SHP77 (cell line): ENCODE measurements at regions not wholly inside any gene's neighbourhood (a gene's known extent, or its start where the extent isn't known, plus 50 kb on each side); places are given as distances from the start of the nearest gene placed in this dataset.
A peak's percentile ranks its signal among the peaks of the same experiment; 100 is the strongest.

Source experiments
- DNase-seq, 2 experiments: peaks; one replicate each; lab custom pipeline; 2025; lab: John Stamatoyannopoulos, UW

DNA sequence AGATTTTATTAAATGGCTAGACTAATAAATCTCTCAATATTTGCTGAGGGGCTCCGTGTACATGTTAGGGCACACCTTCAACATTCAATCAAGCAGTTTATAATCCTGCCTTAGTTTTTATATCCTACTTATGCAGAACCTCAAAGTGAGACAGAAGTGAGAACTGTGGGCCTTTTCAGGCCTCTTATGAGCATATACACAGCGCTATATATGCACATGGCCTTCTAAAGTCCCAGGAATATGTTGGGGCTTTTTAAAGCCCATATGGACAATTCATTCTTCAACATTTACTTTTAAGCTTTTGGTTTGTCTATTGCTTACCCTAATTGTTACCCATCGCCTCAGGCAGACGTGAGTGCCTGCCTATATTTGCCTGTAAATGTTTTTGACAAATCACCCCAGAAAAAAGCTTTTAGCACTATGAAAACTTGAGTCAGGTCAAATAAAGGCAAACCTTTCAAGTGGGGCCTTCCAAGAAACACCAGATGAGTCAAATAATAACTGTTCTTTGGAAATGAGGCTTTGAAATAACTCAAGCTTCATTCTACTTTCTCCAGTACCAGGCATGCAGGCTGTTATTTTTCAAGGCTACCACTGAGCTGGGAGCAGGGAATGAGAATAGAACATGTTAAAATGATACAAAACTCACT, 58.2 kb downstream of the ESM1 start:
- no peak for DNase-seq

DNA sequence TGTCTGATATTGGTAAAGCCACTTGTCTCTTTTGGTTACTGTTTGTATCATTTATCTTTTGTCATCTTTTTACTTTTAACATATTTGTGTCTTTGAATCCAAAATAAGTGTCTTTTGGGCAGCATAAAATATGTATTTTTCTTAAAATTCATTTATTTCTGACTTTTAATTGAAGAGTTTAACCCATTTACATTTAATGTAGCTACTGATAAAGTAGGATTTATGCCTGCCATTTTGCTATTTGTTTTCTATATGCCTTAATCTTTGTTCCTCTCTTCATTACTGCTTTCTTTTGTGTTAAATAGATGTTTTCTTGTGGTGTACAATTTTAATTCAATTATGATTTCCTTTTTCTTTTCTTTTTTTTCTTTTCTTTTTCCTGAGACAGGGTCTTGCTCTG, 60.9 kb downstream of the ESM1 start:
- no peak for DNase-seq

DNA sequence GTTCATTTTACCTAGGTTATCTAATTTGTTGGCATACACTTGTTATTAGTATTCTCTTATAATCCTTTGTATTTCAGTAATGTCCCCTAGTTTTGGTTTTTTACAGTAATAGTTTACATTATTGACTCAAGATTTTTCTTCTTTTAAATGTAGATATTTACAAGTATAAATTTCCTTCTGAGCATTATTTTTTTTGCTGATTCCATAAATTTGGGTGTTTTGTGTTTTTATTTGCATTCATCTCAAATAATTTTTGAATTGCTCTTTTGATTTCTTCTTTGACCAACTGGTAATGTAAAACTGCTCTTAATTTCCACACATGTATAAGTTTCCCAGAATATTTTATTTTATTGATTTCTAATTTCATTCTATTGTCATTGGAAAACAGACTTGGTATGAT, 68.1 kb downstream of the ESM1 start:
- no peak for DNase-seq

DNA sequence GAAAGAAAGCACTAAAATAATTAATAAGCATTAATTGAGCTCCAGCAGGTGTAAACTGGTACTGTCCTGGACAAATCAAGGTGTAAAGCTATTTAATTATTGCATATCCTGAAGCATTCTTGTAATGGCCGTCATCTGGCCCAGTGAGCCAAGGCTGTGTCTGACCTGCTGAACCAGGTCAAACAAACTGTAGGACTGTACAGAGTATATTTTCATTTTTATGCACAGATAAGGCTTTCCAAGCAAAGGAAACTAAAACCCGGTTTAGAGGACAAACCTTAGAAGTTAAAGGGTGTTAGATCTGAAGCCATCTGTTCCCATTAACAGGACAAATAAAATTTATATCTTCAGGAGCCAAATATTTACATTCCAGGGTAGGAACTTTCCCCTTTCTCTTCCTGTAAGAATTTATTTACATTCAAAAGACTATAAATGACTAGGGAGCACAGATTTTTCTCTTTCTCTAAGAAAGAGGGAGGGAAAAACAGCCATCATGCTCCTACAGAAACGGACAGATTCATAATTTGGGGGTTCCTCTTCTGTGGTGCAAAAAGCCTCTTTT, 69.8 kb downstream of the ESM1 start:
- no peak for DNase-seq

DNA sequence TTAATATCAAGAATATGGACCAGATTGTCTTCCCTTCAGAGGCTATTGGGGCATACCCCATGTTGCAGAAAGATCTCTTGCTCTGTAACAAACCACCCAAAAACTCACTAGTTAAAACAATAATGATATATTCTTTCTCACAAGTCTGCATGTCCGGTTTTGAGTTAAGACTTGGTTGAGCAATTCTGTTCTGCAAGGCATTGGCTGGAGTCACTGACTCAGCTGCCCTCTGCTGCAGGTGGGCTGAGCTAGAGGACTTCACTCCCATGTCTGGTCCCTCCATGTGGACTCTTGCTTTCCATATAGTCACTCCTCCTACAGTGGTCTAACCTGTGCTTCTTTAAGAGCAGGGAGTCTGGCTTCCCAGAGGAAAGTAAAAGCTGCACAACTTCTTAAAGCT, 73.4 kb downstream of the ESM1 start:
- DNase-seq = no peak

DNA sequence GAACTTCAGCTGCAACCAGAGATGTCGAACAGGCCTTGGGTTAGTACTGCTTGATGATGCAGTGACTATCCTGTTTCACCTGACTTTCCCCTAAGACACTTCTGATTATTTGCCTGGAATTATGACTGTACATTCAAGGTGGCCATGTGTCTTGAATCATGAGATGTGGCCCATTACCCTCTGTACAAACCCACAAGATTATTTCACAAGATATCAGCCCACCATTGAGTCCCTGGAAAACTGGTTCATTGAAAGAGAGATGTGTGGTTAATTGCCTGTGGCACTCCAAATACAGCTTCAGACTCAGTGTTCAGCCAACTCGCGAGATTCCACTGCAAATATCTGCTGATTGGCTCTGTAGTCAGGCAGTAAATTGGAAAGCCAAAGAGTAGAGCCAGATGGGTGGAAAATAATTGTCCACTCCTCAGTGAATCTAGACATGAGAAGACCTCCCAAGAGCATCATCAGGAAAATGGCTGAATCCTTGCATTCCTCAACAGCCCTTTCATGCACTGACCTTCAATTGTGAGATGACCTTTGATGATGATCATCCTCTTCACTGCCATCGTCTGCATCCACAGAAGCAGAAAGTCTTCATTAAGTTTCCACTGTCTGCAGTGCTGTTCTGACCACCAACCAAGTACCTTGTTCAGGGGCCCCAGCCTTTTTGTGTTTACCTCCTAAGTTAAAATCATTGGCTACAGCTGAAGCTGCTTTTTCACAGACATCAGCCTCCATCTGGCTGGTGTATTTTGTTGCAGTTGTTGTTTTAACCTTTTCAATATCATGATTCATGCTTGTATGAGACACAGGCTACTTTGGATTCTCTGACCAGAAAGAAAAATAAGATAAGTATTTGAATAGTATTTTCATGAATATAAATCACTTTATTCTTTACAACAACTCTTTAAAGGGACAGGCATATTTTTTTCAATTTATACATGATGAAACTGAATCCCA, 75.2 kb downstream of the ESM1 start:
- DNase-seq = no peak

DNA sequence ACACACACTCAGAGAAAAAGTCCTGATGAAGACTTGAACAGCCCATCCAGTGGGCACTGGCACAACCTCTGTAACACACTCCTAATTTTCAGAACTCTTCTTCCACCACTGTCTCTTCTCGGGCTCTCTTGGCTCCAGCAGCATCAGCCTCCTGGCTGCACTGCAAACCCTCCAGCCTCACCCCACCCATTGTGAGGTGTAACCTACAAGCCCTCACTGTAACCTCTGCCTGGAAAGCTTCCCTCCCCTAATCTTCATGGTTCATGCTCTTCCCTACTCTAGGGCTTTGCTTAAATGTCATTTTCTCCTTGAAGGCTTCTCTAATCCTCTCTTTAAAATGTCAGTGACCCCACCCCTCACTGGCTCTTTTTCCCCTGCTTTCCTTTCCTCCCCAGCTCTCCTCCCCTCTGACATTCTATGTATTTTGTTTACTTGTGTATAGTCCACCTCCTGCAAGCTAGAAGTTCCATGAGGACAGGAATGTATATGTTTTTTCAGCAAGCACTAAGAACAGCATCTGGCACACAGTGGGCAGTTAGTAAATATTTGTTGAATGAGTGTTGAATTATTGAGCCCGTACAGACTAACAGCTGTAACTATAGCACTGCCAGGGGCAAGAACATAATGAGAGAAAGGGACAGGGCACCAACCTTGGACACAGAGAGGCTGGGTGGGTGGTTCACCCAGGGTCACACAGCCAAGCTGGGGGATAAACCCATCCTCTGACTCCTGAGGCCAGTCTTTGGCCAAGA, 76.4 kb downstream of the ESM1 start:
- no peak for DNase-seq

DNA sequence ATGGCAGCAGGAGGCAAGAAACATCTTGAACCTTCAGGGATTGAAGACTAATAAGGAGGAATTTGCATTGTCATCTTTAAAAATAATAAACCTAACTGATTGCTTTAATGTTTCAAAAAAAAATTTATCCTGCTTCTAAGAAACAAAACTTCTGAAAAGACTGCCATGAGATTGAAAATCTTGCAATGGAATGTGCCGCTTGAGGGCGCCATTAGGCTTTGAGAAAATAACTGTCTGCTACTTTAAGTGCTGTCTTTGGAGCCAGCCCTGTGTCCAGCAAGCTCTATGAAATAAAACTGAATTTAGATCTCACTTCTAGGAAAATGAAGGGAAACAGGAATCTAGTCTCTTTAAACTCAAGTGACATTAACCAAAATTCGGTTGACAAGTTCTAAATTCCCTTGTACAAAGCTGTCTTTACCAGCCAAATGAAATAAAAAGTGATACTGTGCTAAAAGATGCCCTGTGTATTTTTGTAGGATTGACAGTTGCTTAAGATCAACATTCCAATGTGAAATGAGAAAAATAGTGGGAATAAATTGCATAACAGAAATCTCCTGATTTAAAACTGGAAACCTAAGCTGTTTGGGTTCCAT, 79.4 kb downstream of the ESM1 start:
- DNase-seq = peak; percentile 24 to 38

DNA sequence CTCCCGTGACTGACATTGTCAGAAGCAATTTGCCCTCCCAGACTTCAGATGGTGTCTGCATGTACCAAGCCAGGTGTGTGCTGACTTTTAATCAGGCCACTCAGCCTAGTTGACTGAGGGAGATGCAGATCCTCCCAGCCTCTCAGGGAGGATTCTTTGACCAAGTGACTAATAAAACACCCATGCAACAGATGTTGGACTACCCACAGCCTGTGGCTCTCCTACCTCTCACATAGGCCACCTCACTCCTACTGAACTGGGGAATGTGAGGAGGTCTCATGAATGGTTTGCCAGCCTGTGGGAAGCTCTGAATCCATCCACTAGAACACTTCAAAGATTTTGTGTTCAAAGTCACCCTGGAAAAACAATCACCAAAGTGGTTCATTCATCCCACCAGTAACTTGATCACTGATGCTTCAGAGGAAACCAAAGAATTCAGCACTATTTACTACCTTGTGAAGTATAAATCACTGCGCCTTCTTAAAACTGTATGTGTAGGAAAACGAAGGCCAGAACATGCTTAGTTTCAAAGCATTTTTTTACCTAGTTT, 80.1 kb downstream of the ESM1 start:
- DNase-seq = no peak

DNA sequence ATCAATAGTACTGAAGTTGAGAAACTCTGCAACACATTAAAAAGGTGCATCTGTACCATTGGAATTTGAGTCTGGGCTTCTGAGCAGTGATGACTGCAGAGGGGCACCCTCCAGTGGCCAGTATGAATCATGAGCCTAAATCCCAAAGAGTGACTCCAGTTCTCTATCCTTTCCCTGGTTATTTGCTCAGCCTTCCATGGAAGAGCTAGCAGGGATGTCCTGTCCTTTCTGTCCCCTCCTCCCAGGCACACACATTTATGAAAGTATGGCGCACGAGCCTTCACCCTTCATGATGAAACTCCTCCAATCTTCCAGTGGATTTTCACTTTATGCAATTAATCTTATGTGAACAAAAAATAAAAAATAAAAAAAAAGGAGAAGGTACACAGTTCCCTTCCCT, 81.0 kb downstream of the ESM1 start:
- DNase-seq = peak in 1 of 2 experiments; percentile 10

DNA sequence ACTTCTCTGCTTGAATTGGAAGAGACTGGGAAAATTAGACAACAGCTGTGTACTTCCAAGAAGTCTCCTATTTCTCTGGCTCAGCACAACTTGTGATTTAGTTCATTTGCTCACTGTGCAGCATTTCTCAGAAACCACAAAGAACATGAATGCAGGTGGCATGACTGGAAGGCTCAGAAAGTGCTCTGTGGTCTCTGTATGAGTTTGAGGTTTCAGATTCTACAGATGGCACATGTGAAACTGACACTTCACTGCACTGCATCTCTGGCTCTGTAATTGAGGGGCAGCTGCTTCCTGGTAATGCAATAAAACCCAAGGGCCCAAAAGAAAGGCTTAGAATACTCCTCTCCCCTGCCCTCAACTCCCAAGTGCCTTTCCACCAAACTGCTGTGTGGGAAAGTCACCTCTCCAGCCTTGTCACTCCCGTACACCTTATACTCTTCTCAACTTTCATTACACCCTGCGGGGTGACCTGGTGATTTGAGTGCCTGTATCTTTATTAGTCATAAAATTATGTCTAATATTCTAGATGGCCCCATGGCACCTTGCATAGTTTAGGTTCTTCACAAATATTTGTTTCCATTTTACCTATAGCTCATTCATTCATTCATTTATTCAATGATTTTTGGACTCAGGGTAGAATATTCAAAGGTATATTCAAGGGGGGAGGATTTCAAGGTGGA, 82.5 kb downstream of the ESM1 start:
- no peak for DNase-seq

DNA sequence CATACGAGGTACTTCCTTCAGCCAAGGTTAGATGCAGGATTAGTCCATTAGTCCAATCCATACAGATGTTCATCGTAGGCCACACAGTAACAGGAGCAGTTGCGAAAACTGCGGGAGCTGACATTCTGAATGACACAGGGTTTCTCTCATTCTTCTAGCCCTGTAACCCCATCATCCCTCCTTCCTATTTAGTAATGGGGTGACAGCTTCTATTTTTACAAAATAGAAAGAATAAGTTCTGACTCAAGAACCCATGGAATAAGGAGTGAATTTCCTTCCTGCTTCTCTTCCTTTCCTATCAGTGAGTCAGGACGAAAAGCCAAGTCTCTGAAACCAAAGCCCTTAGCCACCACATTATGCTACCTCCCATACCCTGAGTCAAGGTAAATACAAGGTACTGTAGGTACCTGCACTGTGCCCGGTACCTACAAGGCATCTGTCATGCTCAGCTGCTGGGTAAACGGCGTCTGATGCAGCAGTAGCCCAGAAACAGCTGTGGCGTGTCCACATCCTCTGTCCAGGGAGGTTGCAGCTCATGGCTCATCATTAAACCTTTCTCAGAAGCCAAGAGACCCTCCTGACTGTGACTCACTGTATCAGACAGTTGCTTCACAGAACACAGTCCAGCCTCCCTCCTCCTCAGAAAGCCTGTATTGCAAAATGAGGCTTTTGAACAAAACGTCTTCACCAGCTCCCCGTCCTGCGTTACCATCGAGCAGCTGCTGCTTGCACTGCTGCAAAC, 84.2 kb downstream of the ESM1 start:
- no peak for DNase-seq

DNA sequence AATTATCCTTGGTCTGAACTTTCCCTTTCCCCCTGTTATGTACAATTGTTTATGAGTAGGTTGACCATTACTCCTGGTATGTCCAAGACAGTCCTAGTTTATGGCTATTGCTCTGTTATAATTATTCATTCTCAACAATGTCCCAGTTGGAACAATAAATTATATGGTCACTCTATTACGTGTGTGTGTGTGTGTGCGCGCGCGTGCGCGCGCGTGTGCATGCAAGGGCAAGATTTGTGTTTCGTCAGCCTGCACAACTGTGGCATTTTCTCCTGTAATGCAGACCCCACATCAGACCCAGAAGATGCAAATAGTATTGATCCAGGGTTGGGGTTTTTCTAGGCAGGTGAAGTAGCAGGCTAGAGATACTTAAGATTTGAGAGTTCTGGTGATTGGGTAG, 88.4 kb downstream of the ESM1 start:
- DNase-seq = no peak

DNA sequence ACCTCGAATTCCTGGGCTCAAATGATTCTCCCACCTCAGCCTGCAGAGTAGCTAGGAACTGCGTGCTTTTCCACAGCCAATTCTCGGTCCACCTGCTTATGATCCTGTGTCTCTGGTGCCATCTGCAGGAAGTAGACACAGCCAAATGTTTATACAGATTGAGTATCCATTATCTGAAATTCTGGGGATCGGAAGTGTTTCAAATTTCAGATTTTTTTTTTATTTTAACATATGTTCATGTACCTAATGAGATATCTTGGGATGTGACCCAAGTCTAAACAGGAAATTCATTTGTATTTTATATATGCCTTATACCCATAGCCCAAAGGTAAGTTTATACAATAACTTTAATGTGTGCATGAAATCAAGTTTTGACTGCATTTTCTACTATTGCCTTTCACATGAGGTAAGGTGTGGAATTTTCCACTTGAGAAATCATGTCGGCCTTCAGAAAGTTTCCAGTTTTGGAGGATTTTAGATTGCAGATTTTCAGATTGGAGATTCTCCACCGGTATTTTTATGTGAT, 89.5 kb downstream of the ESM1 start:
- peak; percentile 46 to 60 for DNase-seq

DNA sequence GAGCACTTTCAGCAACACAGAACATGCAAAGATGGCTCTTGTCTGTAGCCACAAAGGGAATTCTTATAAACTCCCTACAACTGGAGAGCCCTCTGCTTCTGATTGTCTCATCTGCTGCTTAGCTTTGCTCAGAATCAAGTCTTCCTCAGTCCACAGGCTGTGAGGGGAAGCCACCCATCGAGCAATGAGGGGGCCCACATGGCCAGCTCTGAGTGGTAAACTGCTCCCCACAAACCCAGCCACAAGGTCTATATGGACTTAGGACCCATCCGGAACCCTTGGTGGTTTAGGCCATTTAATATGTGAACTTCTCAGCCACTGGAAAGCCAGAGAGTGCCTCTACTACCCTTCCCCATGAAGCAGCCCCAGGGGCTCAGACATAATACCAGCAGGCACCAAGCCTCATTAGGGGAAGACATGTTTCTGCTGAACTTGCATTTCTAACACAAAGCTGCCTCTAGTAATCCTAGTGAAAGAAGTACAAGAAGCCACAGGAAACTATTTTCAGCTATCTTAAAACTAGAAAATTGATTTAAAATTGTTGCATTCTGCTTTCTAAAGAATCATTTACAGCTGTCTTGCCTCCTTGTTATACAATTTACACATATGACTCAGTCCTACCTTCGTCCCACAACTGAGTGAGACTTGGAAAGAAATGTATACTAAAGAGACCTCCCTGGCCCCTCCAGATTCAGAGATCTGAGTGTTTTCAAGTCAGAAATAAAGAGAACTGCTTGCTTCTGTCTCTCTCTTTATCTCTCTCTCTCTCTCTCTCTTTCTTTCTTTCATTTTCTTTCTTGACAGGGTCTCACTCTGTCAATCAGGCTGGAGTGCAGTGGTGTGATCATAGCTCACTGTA, 90.2 kb downstream of the ESM1 start:
- no peak for DNase-seq

DNA sequence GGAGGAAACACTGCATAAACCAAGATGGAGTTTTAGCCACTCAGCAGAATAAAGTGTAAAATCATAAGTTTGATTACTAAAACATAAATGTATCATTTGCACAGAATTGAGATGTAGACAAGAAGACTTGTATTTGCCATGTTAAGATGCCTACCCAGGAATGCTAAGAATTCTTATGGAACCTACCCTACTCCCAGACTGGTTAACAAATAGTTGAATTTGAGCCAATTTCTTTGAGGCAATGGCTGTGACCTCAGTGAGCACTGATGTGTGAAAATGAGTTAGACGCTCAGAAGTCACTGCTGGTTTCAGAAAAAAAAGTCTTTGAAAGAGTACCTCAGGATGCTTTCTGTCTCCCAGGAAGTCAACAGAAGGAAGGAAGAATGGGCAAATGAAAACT, 95.6 kb downstream of the ESM1 start:
- DNase-seq = no peak

DNA sequence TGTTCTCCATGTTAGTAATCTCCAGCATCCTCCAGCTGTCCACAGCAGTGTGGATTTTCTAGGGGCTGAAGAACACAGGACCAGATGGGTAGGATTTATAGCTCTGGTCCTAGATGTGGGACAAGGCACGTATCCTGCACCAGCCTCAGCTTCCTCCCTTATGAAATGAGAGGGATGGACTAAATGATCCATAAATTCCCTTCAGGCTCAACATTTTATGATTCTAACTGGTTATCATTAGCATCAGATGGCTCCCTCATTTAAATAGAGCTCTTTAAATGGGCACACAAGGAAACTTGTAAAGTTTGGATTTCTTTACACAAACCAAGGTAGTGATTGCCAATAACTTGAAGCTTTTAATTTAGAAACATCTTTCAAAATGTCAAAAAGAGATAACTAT, 97.7 kb downstream of the ESM1 start:
- DNase-seq = no peak

DNA sequence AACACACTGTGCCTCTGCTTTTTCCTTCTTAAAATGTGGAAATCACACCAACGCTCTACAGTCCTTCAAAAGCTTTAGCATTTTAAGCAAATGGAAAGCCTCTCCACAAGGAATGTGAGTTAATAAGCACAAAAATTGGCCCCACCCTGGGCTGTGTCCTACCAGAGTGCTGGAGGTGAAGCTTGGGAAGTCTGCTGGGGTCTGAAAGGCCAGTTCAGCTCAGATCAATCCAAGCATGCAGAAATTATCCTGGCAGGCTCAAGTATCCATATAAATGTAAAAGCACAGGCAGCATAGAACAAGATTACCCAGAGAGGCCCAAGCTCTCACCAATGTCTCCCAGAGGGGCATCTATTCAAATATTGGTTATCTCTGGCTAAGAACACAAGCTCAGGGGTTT, 98.5 kb downstream of the ESM1 start:
- no peak for DNase-seq

DNA sequence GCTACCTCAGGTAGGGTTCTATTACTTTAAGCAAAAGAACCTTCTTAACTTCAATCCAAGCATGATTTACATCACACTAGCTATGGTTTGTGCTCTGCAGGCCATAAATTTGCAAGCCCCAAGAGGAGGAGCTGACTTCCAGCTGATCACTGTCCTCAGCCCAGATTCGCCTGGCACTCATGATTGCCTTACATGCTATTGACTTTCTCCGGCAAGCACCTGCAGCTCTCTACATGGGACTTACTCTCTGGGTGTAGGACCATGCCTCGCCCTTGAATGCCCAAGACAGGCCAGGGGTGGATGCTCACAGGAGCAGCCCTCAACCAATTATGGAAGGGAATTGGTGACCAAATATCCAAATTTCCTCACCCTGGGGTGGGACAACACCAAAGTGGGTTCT, 99.8 kb downstream of the ESM1 start:
- no peak for DNase-seq
